ENCODE measurements at regions not wholly inside any gene's neighbourhood (a gene's known extent, or its start where the extent isn't known, plus 50 kb on each side); places are given as distances from the start of the nearest gene placed in this dataset.
"Not testable (repeated sequence)": the region's sequence is repeated elsewhere in the genome, so short reads cannot be mapped to it uniquely, and the experiment has no call there.

DNA sequence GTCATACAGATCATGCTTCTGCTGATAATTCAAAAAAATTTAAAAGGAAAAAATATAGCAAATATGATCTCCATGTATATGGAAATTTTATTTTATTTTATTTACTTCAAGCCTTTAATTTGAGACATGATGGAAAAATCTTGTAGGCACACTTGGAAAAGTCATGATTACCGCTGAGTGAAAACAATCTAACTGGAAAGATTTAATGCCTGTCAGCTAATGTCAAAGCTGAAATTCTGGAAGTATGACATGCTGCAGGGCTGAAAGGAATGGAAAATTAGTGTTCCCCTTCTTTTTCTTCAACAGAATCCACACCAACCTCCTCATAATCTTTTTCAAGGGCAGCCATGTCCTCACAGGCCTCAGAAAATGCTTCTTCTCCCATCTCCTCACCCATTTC is 58.2 kb downstream of the RPRM start:
- DNase-seq, result no peak

GRCh38 chr2:153417077-153417476 is 61.5 kb downstream of the RPRM start:
- no peak for DNase-seq

GRCh38 chr2:153416071-153416470 is 62.5 kb downstream of the RPRM start:
- no peak for DNase-seq

DNA sequence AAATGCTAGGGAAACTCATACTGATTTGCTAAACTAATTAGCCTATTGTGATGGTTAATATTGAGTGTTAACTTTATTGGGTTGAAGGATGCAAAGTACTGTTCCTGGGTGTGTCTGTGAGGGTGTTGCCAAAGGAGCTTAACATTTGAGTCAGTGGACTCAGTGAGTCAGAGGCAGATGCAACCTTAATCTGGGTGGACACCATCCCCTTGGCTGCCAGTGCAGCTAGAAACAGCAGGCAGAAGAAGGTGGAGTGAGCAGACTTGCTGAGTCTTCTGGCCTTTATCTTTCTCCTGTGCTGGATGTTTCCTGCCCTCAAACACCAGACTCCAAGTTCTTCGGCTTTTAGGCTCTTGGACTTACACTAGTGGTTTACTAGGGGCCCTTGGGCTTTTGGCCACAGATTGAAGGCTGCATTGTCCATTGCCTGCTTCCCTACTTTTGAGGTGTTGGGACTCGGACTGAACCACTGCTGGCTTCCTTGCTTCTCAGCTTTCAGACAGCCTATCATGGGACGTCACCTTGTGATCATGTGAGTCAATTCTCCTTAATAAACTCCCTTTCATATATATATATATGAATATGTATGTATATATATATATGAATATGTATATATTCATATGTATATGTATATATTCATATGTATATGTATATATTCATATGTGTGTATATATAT is 69.7 kb downstream of the RPRM start:
- peak; percentile 66 for DNase-seq

GRCh38 chr2:153405196-153405595 is 73.4 kb downstream of the RPRM start:
- DNase-seq, result peak; percentile 61

DNA sequence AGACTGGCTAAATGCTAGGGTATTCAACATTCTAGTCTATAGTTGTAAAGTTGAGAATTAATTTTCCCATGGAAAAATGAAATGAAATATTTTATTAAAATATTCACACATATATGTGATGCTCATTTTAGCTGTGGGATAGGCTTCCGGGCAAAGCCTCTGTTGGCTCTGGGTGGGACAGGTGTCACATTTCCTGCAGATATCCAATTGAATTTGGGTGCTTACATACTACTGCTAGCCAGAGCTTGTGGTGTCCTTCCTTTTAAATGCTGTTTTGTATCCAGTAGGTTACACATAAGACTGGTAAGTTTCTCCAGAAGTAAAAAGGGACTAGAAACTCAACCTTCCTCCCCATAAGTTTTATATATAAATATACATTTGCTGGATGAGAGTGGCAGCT is 73.8 kb downstream of the RPRM start:
- DNase-seq, result no peak

GRCh38 chr2:153403940-153404339 is 74.6 kb downstream of the RPRM start:
- DNase-seq, result no peak

GRCh38 chr2:153403352-153403751 is 75.2 kb downstream of the RPRM start:
- not testable (repeated sequence) for DNase-seq

- DNase-seq, result no peak
Observed at GRCh38 chr2:153394686-153395085, 83.9 kb downstream of the RPRM start.

DNA sequence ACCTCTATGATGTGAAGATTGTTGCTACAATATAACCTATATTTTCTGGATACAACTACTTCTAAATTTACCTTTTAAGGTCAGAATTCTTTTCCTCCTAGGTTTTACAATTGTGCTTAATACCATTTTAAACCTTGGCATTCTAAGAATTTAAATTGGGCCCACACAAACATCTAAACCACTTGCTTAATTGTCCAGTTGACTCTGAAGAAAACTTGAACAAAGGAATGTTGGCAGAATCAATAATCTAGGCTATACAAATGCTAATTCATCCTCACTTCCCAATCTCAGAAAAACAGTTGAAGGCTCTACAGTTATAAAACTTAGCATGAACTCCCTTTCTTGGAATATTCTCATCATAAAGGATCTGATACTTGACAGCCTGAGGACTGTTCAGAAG is 84.3 kb downstream of the RPRM start:
- no peak for DNase-seq

DNA sequence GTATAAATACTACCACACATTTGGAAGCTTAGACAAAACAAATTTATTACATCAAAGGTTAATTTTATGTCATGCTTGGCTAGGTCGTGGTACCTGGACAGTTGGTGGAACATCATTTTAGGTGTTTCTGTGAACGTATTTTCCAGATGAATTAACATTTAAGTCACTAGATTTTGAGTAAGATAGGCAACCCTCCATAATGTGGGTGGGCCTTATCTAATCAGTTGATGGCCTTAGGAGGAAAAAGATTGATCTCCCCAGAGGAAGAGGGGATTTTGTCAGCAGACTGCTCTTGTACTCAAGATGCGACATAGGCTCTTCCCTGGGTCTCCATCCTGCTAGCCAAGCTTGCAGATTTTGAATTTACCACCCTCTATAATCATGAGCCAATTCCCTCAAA is 85.0 kb downstream of the RPRM start:
- no peak for DNase-seq

GRCh38 chr2:153391131-153391530 is 87.4 kb downstream of the RPRM start:
- DNase-seq, result peak; percentile 67

- peak; percentile 80 for DNase-seq
Observed at GRCh38 chr2:153388246-153388645, 90.3 kb downstream of the RPRM start.

- DNase-seq, result no peak
Observed at GRCh38 chr2:153387203-153387602, 91.4 kb downstream of the RPRM start.

- peak; percentile 82 for DNase-seq
Observed at GRCh38 chr2:153386481-153386897, 92.1 kb downstream of the RPRM start.

GRCh38 chr2:153373510-153374279 is 104.9 kb downstream of the RPRM start:
- DNase-seq, result no peak

DNA sequence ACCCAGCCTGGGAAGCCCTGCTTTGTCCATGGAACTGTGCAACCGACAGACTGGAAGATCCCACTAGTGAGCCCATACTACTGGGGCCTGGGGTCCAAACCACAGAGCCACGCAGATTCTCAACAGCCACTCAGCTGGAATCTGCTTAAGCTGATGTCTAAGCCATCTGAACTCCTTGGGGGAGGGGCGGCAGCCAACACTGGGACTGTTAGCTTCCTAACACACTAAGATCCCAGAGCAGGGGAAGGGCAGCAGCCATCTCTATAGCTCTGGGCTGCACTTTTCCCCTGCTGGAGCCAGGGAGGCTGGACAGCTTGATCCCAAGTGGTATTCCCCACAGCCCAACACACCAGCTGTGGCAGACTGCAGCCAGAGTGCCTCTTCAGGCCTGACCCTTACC is 118.3 kb downstream of the RPRM start:
- DNase-seq, result peak; percentile 65

DNA sequence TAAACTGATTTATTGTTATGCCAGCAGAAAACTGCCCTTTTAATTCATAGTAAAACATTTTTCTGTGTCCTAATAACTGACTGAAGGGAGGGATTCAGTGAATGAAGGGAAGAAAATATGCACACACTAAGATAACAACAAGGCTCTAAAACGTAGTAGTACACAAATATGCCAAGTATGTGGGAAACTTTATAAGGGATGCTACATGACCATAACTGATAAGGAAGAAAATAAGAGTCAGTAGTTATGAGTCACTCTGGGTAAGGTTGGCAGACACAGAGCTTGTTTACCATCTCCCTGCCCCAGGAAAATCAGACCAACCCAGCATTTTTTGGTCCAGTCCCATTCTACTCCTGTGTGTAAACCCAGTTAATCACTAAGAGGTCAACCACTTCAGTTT is 124.2 kb downstream of the RPRM start:
- DNase-seq, result no peak

DNA sequence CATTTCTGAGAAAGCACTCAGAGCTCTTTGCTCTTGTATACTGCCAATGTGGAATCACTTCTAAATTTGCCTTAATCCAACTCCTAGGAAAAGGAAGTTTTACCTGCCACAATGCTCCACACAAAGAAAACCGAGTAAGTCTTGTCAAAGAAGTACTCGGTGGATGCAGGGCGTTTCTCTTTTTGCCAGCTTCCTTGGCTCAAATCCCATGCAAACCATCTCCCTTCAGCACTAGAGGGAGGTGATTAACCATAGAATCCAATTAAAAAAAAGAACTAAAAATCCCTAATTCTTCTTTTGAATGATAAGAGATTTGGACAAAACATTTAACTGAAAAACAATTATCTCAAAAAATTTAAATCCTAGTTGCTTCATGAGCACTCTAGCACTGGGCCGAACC is 129.0 kb downstream of the RPRM start:
- no peak for DNase-seq

GRCh38 chr2:153347818-153348495 is 130.6 kb downstream of the RPRM start:
- DNase-seq, result no peak

DNA sequence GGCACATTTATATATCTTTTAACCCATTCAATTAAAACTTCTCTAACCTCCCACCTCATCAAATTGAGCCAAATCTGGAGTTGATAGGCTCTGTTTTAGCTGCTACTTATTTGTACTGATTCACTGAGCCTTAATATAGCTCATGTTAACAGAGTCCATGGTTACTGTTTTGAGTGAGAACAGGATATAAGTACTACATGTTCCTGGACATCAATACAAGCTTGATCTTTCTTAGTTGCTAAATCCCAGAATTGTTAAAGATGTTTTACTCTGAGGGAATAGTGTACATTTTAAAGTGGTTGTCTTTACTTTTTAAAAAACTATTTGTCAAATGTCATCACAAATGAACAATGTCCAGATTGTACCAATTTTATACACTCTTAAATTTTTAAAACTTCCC is 157.7 kb downstream of the RPRM start:
- no peak for DNase-seq

- no peak for DNase-seq
Observed at GRCh38 chr2:153311432-153311831, 167.1 kb downstream of the RPRM start.

DNA sequence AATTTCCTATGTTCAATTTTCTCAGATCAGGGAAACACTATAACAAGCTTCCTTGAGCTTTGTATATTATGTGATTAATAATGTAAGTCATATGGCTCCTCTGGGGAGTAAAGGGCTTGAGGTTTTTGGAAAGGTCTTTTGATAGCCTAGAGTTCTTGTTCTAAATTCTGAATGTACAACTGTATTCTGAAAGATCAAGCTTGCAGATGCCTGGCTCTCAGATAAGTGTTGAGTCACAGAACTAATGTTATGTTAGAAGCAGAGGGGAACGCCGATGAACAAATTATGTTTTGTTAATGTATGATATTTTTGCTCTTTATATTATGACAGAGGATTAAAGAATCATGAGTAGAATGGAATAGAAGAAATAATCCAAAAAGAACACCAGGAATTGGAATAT is 170.1 kb downstream of the RPRM start:
- no peak for DNase-seq

GRCh38 chr2:153307223-153307622 is 171.3 kb downstream of the RPRM start:
- DNase-seq, result no peak

All from islet precursor cell (in vitro differentiated cells).